Ectodermal cell (in vitro differentiated cells): ENCODE measurements at regions not wholly inside any gene's neighbourhood (a gene's known extent, or its start where the extent isn't known, plus 50 kb on each side); places are given as distances from the start of the nearest gene placed in this dataset.

Experiments
- H3K27ac ChIP-seq: 2 replicates; pipeline ENCODE4 v1.7.0; 2013; ENCODE audit warnings: mild to moderate bottlenecking, low read depth, low read length; ENCODE audit not compliant: insufficient read depth, poor library complexity, severe bottlenecking
- H3K27me3 ChIP-seq: 2 replicates; pipeline ENCODE4 v1.7.0; 2013; ENCODE audit warnings: mild to moderate bottlenecking, low read length; ENCODE audit not compliant: insufficient read depth, control insufficient read depth, poor library complexity, severe bottlenecking
- H3K36me3 ChIP-seq: one replicate; pipeline ENCODE4 v1.7.0; 2013; ENCODE audit warnings: low read length; ENCODE audit not compliant: control insufficient read depth, insufficient read depth
- H3K4me1 ChIP-seq: one replicate; pipeline ENCODE4 v1.7.0; 2013; ENCODE audit warnings: low read length; ENCODE audit not compliant: control insufficient read depth, insufficient read depth
- H3K4me3 ChIP-seq: 2 replicates; pipeline ENCODE4 v1.7.0; 2013; ENCODE audit warnings: low read depth, low read length, control low read depth; ENCODE audit not compliant: insufficient read depth
- H3K9me3 ChIP-seq: 2 replicates; pipeline ENCODE4 v1.7.0; 2013; ENCODE audit warnings: mild to moderate bottlenecking, low read length, moderate library complexity; ENCODE audit not compliant: control insufficient read depth
- WGBS, 2 experiments: methylation state at CpG; one replicate each; pipeline ENCODE4 v1.1.7; 2013; ENCODE audit warnings: missing lambda C conversion rate in 2 of 2; 5-methylcytosine and 5-hydroxymethylcytosine counted together

DNA sequence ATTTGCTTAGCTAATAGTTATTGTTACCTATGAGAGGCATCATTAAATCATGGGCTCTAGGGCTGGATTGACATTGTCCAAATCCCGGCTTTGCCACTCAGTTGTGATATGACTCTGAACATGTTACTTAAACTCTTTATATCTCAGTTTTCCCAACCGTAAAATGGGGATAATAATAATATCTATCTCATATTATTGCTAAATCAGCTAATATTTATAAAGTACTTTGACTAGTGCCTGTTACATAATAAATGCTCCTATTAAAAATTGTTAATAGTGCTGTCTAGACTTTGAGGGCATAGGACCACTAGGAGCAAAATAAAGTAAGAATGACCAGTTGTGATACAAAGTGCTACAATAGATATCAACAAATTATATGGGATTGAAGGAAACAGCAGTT, 376.3 kb upstream of the FIGN start:
- WGBS, 2 experiments, result 90% methylated on average over 1 of the region's 2 CpGs; no CpG with 5 or more reads in 1 of the 2 experiments
- H3K36me3 ChIP-seq, result no peaks in the 10 kb centered on the region
- H3K4me1 ChIP-seq, result no peaks in the 10 kb centered on the region
- no peak overlapping the region for H3K4me3 ChIP-seq
- H3K27me3 ChIP-seq, result no peaks in the 10 kb centered on the region
- no peaks in the 10 kb centered on the region for H3K9me3 ChIP-seq
- H3K27ac ChIP-seq, result no peak overlapping the region

DNA sequence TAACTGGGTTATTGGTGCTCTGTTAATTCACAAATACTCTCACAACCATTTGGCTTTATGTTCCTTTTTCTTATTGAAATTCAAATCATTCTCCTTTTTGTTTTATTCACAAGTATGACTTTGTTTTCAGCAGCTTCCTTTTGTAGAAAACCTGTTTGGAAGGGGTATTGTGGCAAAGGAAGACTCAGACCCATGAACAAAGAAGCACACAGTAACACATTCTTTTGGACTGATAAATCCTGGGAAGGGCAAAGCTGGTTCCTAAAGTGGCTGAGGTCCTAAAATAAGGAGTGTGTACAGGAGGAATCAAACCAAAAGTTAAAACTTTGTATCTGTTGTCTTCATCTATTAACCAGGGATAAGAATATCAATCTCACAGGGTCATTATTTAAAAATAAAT, 374.7 kb upstream of the FIGN start:
- Histone ChIP-seq H3K4me3 (no peak overlapping the region), H3K27ac (no peak overlapping the region), H3K9me3 (no peaks in the 10 kb centered on the region), H3K4me1 (no peaks in the 10 kb centered on the region), H3K27me3 (no peaks in the 10 kb centered on the region), H3K36me3 (no peaks in the 10 kb centered on the region)

DNA sequence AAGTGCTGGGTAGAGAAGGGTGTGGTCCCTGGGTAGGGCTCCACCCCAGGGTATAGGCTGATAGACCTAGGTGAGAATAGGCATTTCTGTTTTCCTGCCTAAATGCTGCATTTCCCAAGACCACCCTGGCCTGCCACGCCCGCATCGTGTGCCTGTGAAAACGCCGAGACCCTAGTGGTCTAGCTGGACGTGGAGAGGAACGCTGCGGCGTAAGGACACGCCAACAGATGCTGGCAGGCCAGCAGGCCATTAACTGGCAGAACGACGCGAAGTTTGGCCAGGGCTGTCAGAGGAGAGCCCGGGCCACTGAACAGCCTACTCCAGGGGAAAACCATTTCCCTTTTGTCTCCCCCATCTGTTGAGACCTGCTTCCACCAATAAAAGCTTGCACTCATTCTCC, 373.2 kb upstream of the FIGN start:
- WGBS, 2 experiments, result 94 to 95% methylated on average over 14 of the region's 14 CpGs
- Histone ChIP-seq H3K36me3 (no peaks in the 10 kb centered on the region), H3K4me3 (no peak overlapping the region), H3K9me3 (no peaks in the 10 kb centered on the region), H3K27me3 (no peaks in the 10 kb centered on the region), H3K27ac (no peak overlapping the region), H3K4me1 (no peaks in the 10 kb centered on the region)

DNA sequence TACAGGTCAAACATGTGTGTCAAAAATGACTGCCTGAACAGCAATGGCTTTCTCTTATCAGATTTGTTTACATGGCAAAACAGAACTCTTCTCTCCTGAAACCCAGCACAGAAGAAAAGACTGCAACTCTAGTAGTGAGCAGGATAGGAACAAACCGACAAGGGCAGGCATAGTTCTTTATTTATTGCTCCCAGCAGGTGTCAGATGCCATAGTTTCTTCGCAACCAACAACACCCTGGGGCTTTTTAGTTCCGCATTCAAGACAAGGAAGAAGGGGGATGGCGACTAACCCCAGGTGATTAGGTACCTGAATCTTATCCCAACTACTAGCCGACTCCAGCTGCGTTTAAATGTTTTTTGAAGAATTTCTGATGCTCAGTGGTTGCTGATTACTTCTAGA, 367.5 kb upstream of the FIGN start:
- H3K4me3 ChIP-seq, result no peak overlapping the region
- H3K4me1 ChIP-seq, result no peaks in the 10 kb centered on the region
- no peaks in the 10 kb centered on the region for H3K36me3 ChIP-seq
- 48 to 52% methylated on average over 6 of the region's 6 CpGs for WGBS, 2 experiments
- H3K27ac ChIP-seq, result no peak overlapping the region
- no peaks in the 10 kb centered on the region for H3K9me3 ChIP-seq
- H3K27me3 ChIP-seq, result no peaks in the 10 kb centered on the region

DNA sequence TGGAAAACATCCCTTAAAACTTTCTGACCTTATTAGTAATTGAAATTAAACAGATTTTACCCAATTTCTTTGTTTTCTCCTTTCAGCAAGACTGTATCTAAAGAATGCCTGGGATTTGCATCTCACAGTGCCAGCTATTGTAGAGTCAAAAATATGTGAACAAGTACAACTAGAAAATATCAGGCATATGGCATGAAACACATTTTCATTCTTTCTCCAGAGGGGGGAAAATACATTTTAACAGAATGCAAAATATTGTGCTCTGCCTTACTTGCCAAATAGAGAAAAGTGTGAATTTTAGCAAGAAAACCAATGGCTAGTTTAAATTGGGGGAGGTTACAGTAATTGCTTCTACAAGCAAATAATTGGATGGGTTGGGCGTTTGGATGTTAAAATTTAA, 366.6 kb upstream of the FIGN start:
- Histone ChIP-seq H3K36me3 (no peaks in the 10 kb centered on the region), H3K4me3 (no peak overlapping the region), H3K27ac (no peak overlapping the region), H3K27me3 (no peaks in the 10 kb centered on the region), H3K9me3 (no peaks in the 10 kb centered on the region), H3K4me1 (no peaks in the 10 kb centered on the region)
- WGBS, 2 experiments, result 60 to 81% methylated on average over 1 of the region's 1 CpG

DNA sequence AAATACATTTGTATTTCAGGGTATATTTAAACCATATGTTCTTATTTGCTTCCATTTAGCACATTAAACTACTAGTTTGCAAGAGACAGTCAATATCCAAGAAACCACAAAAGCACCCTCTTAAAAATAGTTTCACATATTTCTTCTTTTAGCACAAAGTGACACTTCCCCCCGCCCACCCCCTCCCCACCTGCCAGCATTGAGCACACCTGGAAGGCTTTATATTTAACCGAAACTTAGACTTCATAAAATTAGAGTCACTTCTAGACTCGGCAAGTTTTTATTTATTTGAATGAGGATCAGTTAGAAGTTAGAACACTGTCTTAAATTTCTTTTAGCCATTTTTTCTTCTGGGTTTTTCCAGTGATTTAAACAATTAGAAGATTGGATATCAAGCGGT, 355.9 kb upstream of the FIGN start:
- no peaks in the 10 kb centered on the region for H3K9me3 ChIP-seq
- H3K27ac ChIP-seq, result no peak overlapping the region
- H3K4me1 ChIP-seq, result no peaks in the 10 kb centered on the region
- WGBS, 2 experiments, result 89 to 100% methylated on average over 1 to 3 of the region's 4 CpGs
- no peaks in the 10 kb centered on the region for H3K36me3 ChIP-seq
- H3K27me3 ChIP-seq, result no peaks in the 10 kb centered on the region
- no peak overlapping the region for H3K4me3 ChIP-seq

DNA sequence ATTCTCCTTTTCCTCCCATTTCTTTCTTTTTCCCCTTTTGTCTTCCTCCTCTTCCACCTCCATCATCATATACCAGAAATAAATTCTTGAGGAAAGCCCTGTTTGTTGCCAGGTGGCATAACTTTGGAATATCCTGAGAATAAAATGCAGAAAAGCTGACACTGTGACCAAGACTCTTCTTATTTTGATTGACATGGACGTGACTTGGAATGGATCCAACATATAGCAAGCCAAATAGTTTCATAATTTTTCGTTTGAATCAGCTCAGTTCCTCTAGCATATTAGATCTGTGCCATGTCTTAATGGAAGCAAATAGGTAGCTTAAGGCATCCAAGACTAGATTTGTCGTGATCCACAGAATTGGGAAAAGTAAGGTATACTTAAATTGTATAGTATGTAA, 354.7 kb upstream of the FIGN start:
- 92 to 93% methylated on average over 3 of the region's 3 CpGs for WGBS, 2 experiments
- H3K4me1 ChIP-seq, result no peaks in the 10 kb centered on the region
- H3K27me3 ChIP-seq, result no peaks in the 10 kb centered on the region
- H3K27ac ChIP-seq, result no peak overlapping the region
- H3K9me3 ChIP-seq, result no peaks in the 10 kb centered on the region
- no peak overlapping the region for H3K4me3 ChIP-seq
- H3K36me3 ChIP-seq, result no peaks in the 10 kb centered on the region

DNA sequence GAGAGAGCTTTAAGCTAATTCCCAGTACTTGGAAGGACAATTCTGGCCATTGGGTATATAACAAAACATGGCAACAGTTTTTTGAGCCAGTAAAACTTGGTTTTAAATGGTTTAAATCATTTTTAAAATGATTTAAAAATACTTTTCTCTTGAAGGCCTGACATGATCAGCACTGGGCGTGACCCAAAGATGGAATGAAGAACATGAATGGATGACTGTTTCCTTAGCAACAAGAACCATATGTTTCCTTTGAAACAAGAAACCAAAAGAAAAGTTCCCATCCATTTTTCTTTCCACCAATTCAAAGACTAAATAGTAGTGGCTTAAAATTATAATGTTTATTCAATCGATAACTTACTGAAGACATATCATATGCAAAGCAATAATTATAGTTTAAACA, 348.3 kb upstream of the FIGN start:
- H3K27ac ChIP-seq, result no peak overlapping the region
- 80% methylated on average over 1 of the region's 2 CpGs; no CpG with 5 or more reads in 1 of the 2 experiments for WGBS, 2 experiments
- H3K4me3 ChIP-seq, result no peak overlapping the region
- no peaks in the 10 kb centered on the region for H3K27me3 ChIP-seq
- no peaks in the 10 kb centered on the region for H3K4me1 ChIP-seq
- H3K36me3 ChIP-seq, result no peaks in the 10 kb centered on the region
- no peaks in the 10 kb centered on the region for H3K9me3 ChIP-seq

DNA sequence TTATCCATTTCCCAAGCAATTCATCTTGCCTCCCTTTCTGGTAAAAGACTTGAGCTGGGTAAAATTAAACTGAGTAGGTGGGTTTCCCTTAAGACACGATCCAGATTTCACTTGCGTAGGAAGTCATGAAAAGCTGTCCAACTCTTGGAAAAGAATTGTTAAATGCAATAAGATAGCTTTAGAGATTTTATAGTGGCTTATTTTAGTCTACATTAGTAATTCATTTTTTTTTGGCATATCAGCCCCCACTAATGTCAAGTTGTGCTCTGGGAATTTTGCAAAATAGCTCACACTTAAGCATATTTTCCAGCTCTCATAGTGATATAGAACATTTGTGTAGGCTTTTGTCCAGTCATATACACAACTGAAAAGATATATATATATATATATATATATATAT, 344.7 kb upstream of the FIGN start:
- H3K36me3 ChIP-seq, result no peaks in the 10 kb centered on the region
- no peak overlapping the region for H3K27ac ChIP-seq
- H3K4me1 ChIP-seq, result no peaks in the 10 kb centered on the region
- H3K9me3 ChIP-seq, result no peaks in the 10 kb centered on the region
- 91 to 98% methylated on average over 2 of the region's 2 CpGs for WGBS, 2 experiments
- H3K27me3 ChIP-seq, result no peaks in the 10 kb centered on the region
- H3K4me3 ChIP-seq, result no peak overlapping the region

DNA sequence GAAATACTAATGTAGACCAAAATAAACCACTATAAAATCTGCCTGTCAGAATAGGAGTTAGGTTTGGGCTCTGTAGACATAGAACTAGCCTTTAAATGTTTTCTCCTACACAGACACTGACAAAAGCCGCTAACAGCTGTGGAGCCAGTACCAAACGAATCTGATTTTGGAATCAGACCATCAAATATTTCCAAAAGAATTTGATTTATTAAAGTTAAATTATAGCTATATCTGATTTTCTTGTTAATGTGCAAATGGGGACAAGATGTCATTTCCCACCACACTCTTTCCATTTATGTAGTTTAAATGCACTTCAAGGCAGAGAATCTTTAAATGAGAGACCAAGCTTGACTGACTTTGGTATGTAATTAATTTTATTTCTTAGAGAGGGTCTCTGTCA, 343.4 kb upstream of the FIGN start:
- Histone ChIP-seq H3K9me3 (no peaks in the 10 kb centered on the region), H3K36me3 (no peaks in the 10 kb centered on the region), H3K4me1 (no peaks in the 10 kb centered on the region), H3K27ac (no peak overlapping the region), H3K27me3 (no peaks in the 10 kb centered on the region), H3K4me3 (no peak overlapping the region)
- WGBS, 2 experiments, result 100% methylated on average over 2 of the region's 2 CpGs; no CpG with 5 or more reads in 1 of the 2 experiments

DNA sequence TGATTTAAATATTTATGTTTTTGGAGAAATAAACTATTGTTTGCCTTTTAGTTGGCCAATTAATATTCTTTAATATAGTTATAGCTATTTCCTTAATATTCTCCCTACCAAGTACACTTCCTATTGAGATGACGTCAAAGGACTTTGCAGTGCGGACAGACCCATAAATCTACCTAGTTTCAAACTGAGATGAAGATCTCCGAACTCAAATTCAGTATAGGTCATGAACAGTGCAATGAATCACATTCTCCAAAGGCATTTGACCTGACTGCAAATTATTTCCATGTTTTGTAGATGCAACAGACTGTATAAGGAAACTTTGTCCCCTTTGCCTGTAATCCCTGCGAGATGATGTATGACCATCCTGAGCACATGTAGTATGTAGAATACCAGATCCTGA, 342.6 kb upstream of the FIGN start:
- no peaks in the 10 kb centered on the region for H3K9me3 ChIP-seq
- H3K36me3 ChIP-seq, result no peaks in the 10 kb centered on the region
- H3K4me3 ChIP-seq, result no peak overlapping the region
- H3K4me1 ChIP-seq, result no peaks in the 10 kb centered on the region
- H3K27ac ChIP-seq, result no peak overlapping the region
- 95% methylated on average over 4 of the region's 4 CpGs for WGBS, 2 experiments
- no peaks in the 10 kb centered on the region for H3K27me3 ChIP-seq
